Upper lobe of left lung (tissue), 4 donors: ENCODE measurements at regions not wholly inside any gene's neighbourhood (a gene's known extent, or its start where the extent isn't known, plus 50 kb on each side); places are given as distances from the start of the nearest gene placed in this dataset.

Experiments used
- EP300 ChIP-seq, 4 donors: sonication (generic); formaldehyde crosslinking; IDR thresholded peaks; one replicate each; pipeline ENCODE4 v1.5.1; 2017; ENCODE audit warnings: antibody characterized with exemption in 4 of 4, control low read depth in 2 of 4
- POLR2A ChIP-seq, 4 donors: fragments of 450-650 bp; IDR thresholded peaks; one replicate each; pipeline ENCODE4 v1.5.1; 2016 to 2017; ENCODE audit warnings: antibody characterized with exemption in 4 of 4, mild to moderate bottlenecking in 2 of 4
- TF ChIP-seq, protein P1 (sequence below), 6 experiments: fragments of 450-650 bp in 4 of 6; fragments of 200-600 bp in 2 of 6; sonication (generic) in 2 of 6; IDR thresholded peaks; one replicate each; pipeline ENCODE4 v1.5.1; 2016 to 2019; ENCODE audit warnings: antibody characterized with exemption in 6 of 6

DNA sequence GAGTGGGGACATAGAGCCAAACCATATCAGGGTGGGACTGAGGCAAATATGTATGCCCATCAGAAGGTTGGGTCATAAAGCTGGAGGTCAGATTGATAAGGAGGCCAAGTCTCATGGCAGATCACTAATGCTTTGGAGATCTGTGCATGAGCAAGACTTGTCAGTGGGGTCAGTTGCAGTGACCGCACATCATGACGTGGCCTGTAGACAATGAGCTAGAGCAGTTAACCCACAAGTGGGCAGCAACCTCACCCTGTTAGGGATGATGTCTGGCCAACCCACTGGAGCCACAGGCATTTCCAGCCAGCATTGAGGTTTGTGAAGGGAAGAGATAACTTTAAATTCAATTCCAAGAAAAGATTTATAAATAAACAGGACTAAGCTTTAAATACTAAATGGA is 66.7 kb downstream of the XCL1 start:
- TF ChIP-seq, protein P1, sequence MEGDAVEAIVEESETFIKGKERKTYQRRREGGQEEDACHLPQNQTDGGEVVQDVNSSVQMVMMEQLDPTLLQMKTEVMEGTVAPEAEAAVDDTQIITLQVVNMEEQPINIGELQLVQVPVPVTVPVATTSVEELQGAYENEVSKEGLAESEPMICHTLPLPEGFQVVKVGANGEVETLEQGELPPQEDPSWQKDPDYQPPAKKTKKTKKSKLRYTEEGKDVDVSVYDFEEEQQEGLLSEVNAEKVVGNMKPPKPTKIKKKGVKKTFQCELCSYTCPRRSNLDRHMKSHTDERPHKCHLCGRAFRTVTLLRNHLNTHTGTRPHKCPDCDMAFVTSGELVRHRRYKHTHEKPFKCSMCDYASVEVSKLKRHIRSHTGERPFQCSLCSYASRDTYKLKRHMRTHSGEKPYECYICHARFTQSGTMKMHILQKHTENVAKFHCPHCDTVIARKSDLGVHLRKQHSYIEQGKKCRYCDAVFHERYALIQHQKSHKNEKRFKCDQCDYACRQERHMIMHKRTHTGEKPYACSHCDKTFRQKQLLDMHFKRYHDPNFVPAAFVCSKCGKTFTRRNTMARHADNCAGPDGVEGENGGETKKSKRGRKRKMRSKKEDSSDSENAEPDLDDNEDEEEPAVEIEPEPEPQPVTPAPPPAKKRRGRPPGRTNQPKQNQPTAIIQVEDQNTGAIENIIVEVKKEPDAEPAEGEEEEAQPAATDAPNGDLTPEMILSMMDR (IDR thresholded peaks at IDR 0.05), result no peak
- TF ChIP-seq POLR2A (IDR thresholded peaks at IDR 0.05), result no peak
- no peak for TF ChIP-seq EP300 (IDR thresholded peaks at IDR 0.05)
